GM12872 (cell line): ENCODE measurements at regions not wholly inside any gene's neighbourhood (a gene's known extent, or its start where the extent isn't known, plus 50 kb on each side); places are given as distances from the start of the nearest gene placed in this dataset.

ENCODE experiments used
- CTCF ChIP-seq: IDR thresholded peaks from 3 replicates; pipeline ENCODE4 v1.5.1; 2011; ENCODE audit warnings: low read depth, mild to moderate bottlenecking, low read length, moderate library complexity; ENCODE audit not compliant: insufficient read depth

- no peak for TF ChIP-seq CTCF
These were observed 197.3 kb upstream of the CPNE8 start for GRCh38 chr12:39102474-39103209.

- TF ChIP-seq CTCF, result no peak
These were observed 190.4 kb upstream of the CPNE8 start for GRCh38 chr12:39095636-39096330.

- TF ChIP-seq CTCF, result no peak
These were observed 176.5 kb upstream of the CPNE8 start for GRCh38 chr12:39081910-39082309.

GRCh38 chr12:39077226-39077625, 171.8 kb upstream of the CPNE8 start:
- TF ChIP-seq CTCF, result no peak

- TF ChIP-seq CTCF, result no peak
These were observed 168.7 kb upstream of the CPNE8 start for GRCh38 chr12:39074063-39074462.

GRCh38 chr12:39072658-39073057, 167.3 kb upstream of the CPNE8 start:
- no peak for TF ChIP-seq CTCF

GRCh38 chr12:39071611-39072010, 166.2 kb upstream of the CPNE8 start:
- TF ChIP-seq CTCF, result no peak
